Naive thymus-derived CD4-positive, alpha-beta T cell (primary cell): ENCODE measurements at regions not wholly inside any gene's neighbourhood (a gene's known extent, or its start where the extent isn't known, plus 50 kb on each side); places are given as distances from the start of the nearest gene placed in this dataset.
"Not testable (repeated sequence)": the region's sequence is repeated elsewhere in the genome, so short reads cannot be mapped to it uniquely, and the experiment has no call there.

ENCODE experiments used
- ATAC-seq: fragments of 150-1000 bp; cut with Tn5 transposase; 2 replicates; pipeline ENCODE4 v1.10.0; 2021; ENCODE audit warnings: mild to moderate bottlenecking, moderate library complexity
- CTCF ChIA-PET: fragments of 350-600 bp; sonication (Branson Sonifier 250); formaldehyde crosslinking; loops from one replicate; lab custom pipeline; 2021; ENCODE audit warnings: antibody characterized with exemption; lab: Charles Lee
- POLR2A ChIA-PET: fragments of 350-600 bp; sonication (Branson Sonifier 250); formaldehyde crosslinking; loops from one replicate; lab custom pipeline; 2021; ENCODE audit warnings: antibody characterized with exemption, inconsistent platforms; lab: Charles Lee
- DNase-seq, 9 donors: peaks; one replicate each; pipeline versions ENCODE4 v3.0.0 to v3.0.0-alpha.2; 2020 to 2022; ENCODE audit warnings: mixed read lengths in 1 of 9
- H3K27ac ChIP-seq: one replicate; pipeline ENCODE4 v1.7.0; 2013; ENCODE audit warnings: mild to moderate bottlenecking, low read depth, low read length, moderate library complexity
- H3K27me3 ChIP-seq, 2 donors: one replicate each; pipeline ENCODE4 v1.7.0; 2013; ENCODE audit warnings: low read length in 2 of 2, mild to moderate bottlenecking in 2 of 2, moderate library complexity in 2 of 2; ENCODE audit not compliant: control insufficient read depth in 2 of 2, insufficient read depth in 2 of 2
- H3K36me3 ChIP-seq, 3 experiments: 1 replicate in 2 of 3; 2 replicates in 1 of 3; pipeline ENCODE4 v1.7.0; 2013; ENCODE audit warnings: low read length in 3 of 3, mild to moderate bottlenecking in 3 of 3, moderate library complexity in 1 of 3; ENCODE audit not compliant: insufficient read depth in 3 of 3, control insufficient read depth in 2 of 3
- H3K4me1 ChIP-seq, 2 donors: one replicate each; pipeline ENCODE4 v1.7.0; 2013; ENCODE audit warnings: low read length in 2 of 2, mild to moderate bottlenecking in 2 of 2, moderate library complexity in 1 of 2; ENCODE audit not compliant: control insufficient read depth in 2 of 2, insufficient read depth in 2 of 2
- H3K4me3 ChIP-seq: 2 replicates; pipeline ENCODE4 v1.7.0; 2013; ENCODE audit warnings: mild to moderate bottlenecking, low read length
- H3K9me3 ChIP-seq, 3 experiments: 1 replicate in 2 of 3; 2 replicates in 1 of 3; pipeline ENCODE4 v1.7.0; 2013; ENCODE audit warnings: low read length in 3 of 3; ENCODE audit not compliant: control insufficient read depth in 2 of 3
- H3K27ac Mint-ChIP-seq, 9 donors: one replicate each; pipeline ENCODE4 v1.8.0; 2020 to 2022; ENCODE audit warnings: mixed read lengths in 9 of 9, mild to moderate bottlenecking in 8 of 9, moderate library complexity in 5 of 9, inconsistent platforms in 2 of 9
- H3K27me3 Mint-ChIP-seq, 5 donors: one replicate each; pipeline ENCODE4 v1.8.0; 2021 to 2022; ENCODE audit warnings: mixed read lengths in 5 of 5, mild to moderate bottlenecking in 1 of 5
- H3K36me3 Mint-ChIP-seq, 5 donors: one replicate each; pipeline ENCODE4 v1.8.0; 2020 to 2022; ENCODE audit warnings: mixed read lengths in 5 of 5, mild to moderate bottlenecking in 3 of 5, inconsistent platforms in 1 of 5
- H3K4me1 Mint-ChIP-seq, 7 donors: one replicate each; pipeline ENCODE4 v1.8.0; 2020 to 2022; ENCODE audit warnings: mixed read lengths in 7 of 7, mild to moderate bottlenecking in 3 of 7, inconsistent platforms in 1 of 7
- H3K4me3 Mint-ChIP-seq, 10 donors: one replicate each; pipeline ENCODE4 v1.8.0; 2020 to 2022; ENCODE audit warnings: mild to moderate bottlenecking in 10 of 10, mixed read lengths in 10 of 10, moderate library complexity in 6 of 10, inconsistent platforms in 2 of 10
- H3K9me3 Mint-ChIP-seq, 11 donors: one replicate each; pipeline ENCODE4 v1.8.0; 2020 to 2022; ENCODE audit warnings: mixed read lengths in 11 of 11, mild to moderate bottlenecking in 4 of 11, inconsistent platforms in 1 of 11, moderate library complexity in 1 of 11
- intact Hi-C, 2 donors: fragments of 100-400 bp; cut with micrococcal nuclease; formaldehyde crosslinking; loops; one replicate each; pipeline ENCODE4 v1.15.1; 2023

DNA sequence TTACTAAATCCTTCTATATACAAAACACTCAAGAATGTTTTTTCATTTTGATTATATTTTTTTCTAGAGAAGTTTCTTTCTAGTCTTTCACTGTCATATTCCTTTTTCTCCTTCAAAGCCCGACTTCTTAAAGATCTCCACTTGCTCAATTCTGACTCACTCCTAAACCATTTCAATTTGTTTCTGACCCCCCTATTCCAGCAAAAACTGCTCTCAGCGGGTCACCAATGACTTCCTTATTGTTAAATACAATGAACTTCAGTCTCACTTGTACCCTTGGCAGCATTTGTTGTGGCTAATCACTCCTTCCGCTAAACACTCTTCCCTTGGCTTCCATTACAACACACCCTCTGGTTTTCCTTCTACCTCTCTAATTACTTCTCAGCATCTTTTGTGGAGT is 111.1 kb upstream of the RBBP8 start:
- Mint-ChIP-seq H3K4me3 (no peak overlapping the region), H3K27me3 (peaks cover 3 to 19% (median 3%) of the 10 kb centered on the region in 5 donors), H3K36me3 (no peaks in the 10 kb centered on the region), H3K4me1 (no peaks in the 10 kb centered on the region), H3K9me3 (no peaks in the 10 kb centered on the region), H3K27ac (no peak overlapping the region)
- POLR2A ChIA-PET: no interaction called here
- H3K27me3 ChIP-seq: no peaks in the 10 kb centered on the region
- H3K4me3 ChIP-seq: no peak overlapping the region
- no peak for ATAC-seq
- no peaks in the 10 kb centered on the region for H3K9me3 ChIP-seq
- H3K27ac ChIP-seq: no peak overlapping the region
- H3K36me3 ChIP-seq: no peaks in the 10 kb centered on the region
- intact Hi-C loops: no loop called here
- H3K4me1 ChIP-seq: no peaks in the 10 kb centered on the region
- CTCF ChIA-PET: no interaction called here
- no peak for DNase-seq

- Histone ChIP-seq H3K27ac (no peak overlapping the region), H3K36me3 (no peaks in the 10 kb centered on the region), H3K27me3 (no peaks in the 10 kb centered on the region), H3K4me3 (no peak overlapping the region), H3K4me1 (no peaks in the 10 kb centered on the region), H3K9me3 (no peaks in the 10 kb centered on the region)
- Mint-ChIP-seq H3K9me3 (peaks cover 0 to 3% (median 0%) of the 10 kb centered on the region in 11 donors), H3K4me3 (no peak overlapping the region), H3K27ac (no peak overlapping the region), H3K36me3 (no peaks in the 10 kb centered on the region), H3K27me3 (peaks cover 7 to 27% (median 12%) of the 10 kb centered on the region in 5 donors), H3K4me1 (peaks cover 0 to 2% (median 0%) of the 10 kb centered on the region in 7 donors)
- intact Hi-C loops: no loop called here
- CTCF ChIA-PET: no interaction called here
- DNase-seq: no peak
- POLR2A ChIA-PET: no interaction called here
- no peak for ATAC-seq
Measured at GRCh38 chr18:22822841-22823508, 110.2 kb upstream of the RBBP8 start.

DNA sequence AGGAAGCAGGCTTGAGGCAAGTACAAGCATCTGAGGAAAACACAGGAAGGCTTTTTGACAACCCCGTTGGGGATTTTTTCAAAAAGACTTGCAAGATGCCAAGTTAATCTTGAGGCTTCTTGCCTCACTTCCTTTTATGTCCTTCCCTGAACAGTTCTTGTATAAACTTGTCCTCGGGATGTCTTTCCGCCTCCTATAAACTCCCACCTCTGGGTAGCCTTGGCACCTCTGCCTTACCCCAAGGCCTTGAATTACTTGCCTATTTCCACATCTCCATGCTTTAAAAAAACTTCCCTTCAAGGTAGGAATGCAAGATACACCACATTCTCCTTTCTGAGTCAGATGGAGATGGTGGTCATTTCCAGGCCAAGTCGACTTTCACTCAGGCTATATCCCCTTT is 106.4 kb upstream of the RBBP8 start:
- intact Hi-C loops: no loop called here
- no peak for ATAC-seq
- no peak overlapping the region for H3K4me3 ChIP-seq
- Mint-ChIP-seq H3K27ac (no peak overlapping the region), H3K27me3 (peaks cover 14 to 25% (median 22%) of the 10 kb centered on the region in 5 donors), H3K9me3 (peaks cover 0 to 4% (median 0%) of the 10 kb centered on the region in 11 donors), H3K4me3 (no peak overlapping the region), H3K4me1 (peaks cover 0 to 2% (median 0%) of the 10 kb centered on the region in 7 donors), H3K36me3 (no peaks in the 10 kb centered on the region)
- no peaks in the 10 kb centered on the region for H3K9me3 ChIP-seq
- no peak overlapping the region for H3K27ac ChIP-seq
- no peaks in the 10 kb centered on the region for H3K27me3 ChIP-seq
- H3K36me3 ChIP-seq: no peaks in the 10 kb centered on the region
- CTCF ChIA-PET: no interaction called here
- POLR2A ChIA-PET: no interaction called here
- no peaks in the 10 kb centered on the region for H3K4me1 ChIP-seq
- DNase-seq: no peak

DNA sequence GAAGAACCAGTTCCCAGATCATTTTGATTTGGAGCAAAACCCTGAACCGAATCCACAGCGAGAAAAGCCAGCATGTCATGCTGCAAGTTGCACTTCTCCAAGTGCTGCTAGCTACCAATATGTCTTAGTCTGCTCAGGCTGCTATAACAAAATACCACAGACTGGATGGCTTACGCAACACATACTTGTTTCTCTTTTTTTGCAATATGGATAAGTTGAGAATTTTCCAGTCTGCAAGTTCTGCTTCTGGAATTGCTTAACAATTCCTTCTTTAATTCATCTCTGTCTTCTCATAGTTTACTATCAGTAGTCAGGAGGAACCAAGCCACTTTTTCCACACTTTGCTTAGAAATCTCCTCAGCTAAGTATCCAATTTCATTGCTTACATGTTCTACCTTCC is 105.9 kb upstream of the RBBP8 start:
- ChIA-PET POLR2A (no interaction called here), CTCF (no interaction called here)
- no peak for ATAC-seq
- DNase-seq: no peak
- H3K27ac ChIP-seq: no peak overlapping the region
- no peaks in the 10 kb centered on the region for H3K9me3 ChIP-seq
- H3K27me3 ChIP-seq: no peaks in the 10 kb centered on the region
- H3K4me1 ChIP-seq: no peaks in the 10 kb centered on the region
- Mint-ChIP-seq H3K27ac (no peak overlapping the region), H3K4me3 (no peak overlapping the region), H3K27me3 (peaks cover 17 to 25% (median 24%) of the 10 kb centered on the region in 5 donors), H3K36me3 (no peaks in the 10 kb centered on the region), H3K4me1 (peaks cover 0 to 2% (median 0%) of the 10 kb centered on the region in 7 donors), H3K9me3 (peaks cover 0 to 4% (median 0%) of the 10 kb centered on the region in 11 donors)
- H3K36me3 ChIP-seq: no peaks in the 10 kb centered on the region
- intact Hi-C loops: no loop called here
- no peak overlapping the region for H3K4me3 ChIP-seq

DNA sequence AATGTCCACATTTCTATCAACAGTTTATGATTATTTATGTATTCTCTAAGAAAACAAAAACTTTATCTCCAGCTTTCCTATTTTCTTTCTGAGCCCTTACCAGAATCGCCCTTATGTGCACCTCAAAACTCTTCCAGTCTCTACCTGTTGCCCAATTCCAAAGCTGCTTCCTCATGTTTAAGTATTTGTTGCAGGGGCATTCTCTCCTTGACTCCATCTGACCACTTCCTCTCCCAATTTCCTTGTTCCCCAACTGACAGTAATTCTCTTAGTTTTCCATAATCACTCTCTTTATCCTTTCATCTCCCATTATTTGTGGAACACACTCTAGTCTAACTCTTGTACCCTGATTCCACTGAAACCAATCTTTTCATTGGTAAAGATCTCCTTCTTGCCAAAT is 105.4 kb upstream of the RBBP8 start:
- Histone ChIP-seq H3K9me3 (no peaks in the 10 kb centered on the region), H3K4me1 (no peaks in the 10 kb centered on the region), H3K4me3 (no peak overlapping the region), H3K36me3 (no peaks in the 10 kb centered on the region), H3K27me3 (no peaks in the 10 kb centered on the region), H3K27ac (no peak overlapping the region)
- H3K27ac Mint-ChIP-seq: no peak overlapping the region
- H3K27me3 Mint-ChIP-seq: peaks cover 20 to 25% (median 24%) of the 10 kb centered on the region in 5 donors
- no peak for DNase-seq
- POLR2A ChIA-PET: no interaction called here
- H3K4me3 Mint-ChIP-seq: no peak overlapping the region
- peaks cover 0 to 2% (median 0%) of the 10 kb centered on the region in 7 donors for H3K4me1 Mint-ChIP-seq
- intact Hi-C loops: no loop called here
- CTCF ChIA-PET: no interaction called here
- ATAC-seq: no peak
- peaks cover 0 to 4% (median 0%) of the 10 kb centered on the region in 11 donors for H3K9me3 Mint-ChIP-seq
- no peaks in the 10 kb centered on the region for H3K36me3 Mint-ChIP-seq

DNA sequence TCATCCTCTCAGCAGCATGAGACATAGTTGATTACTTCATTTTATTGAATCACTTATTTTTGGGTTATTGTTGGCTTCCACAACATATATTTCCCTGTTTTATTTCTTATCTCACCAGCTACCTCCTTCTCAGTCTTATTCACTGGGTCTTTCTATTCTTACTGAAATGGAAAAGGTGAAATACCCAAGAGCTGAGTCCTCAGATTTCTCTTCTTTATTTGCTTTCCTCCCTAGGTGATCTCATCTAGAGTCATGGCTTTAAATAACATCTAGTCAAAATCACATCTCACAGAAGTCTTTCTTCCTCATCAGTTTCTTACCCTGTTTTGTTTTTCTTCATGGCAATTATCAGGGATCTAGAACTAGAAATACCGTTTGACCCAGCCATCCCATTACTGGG is 105.0 kb upstream of the RBBP8 start:
- Mint-ChIP-seq H3K27me3 (peaks cover 21 to 26% (median 24%) of the 10 kb centered on the region in 5 donors), H3K36me3 (no peaks in the 10 kb centered on the region), H3K4me1 (peaks cover 0 to 2% (median 0%) of the 10 kb centered on the region in 7 donors), H3K9me3 (peaks cover 0 to 4% (median 0%) of the 10 kb centered on the region in 11 donors), H3K4me3 (no peak overlapping the region), H3K27ac (no peak overlapping the region)
- Histone ChIP-seq H3K36me3 (no peaks in the 10 kb centered on the region), H3K9me3 (no peaks in the 10 kb centered on the region), H3K4me3 (no peak overlapping the region), H3K27me3 (no peaks in the 10 kb centered on the region), H3K27ac (no peak overlapping the region), H3K4me1 (no peaks in the 10 kb centered on the region)
- intact Hi-C loops: no loop called here
- ATAC-seq (no peak), DNase-seq (no peak)
- POLR2A ChIA-PET: no interaction called here
- CTCF ChIA-PET: no interaction called here

DNA sequence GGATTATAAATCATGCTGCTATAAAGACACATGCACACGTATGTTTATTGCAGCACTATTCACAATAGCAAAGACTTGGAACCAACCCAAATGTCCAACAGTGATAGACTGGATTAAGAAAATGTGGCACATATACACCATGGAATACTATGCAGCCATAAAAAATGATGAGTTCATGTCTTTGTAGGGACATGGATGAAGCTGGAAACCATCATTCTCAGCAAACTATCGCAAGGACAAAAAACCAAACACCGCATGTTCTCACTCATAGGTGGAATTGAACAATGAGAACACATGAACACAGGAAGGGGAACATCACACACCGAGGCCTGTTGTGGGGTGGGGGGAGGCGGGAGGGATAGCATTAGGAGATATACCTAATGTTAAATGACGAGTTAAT is 104.5 kb upstream of the RBBP8 start:
- intact Hi-C loops, ATAC-seq, H3K4me3 ChIP-seq, POLR2A ChIA-PET, H3K4me3 Mint-ChIP-seq, H3K9me3 ChIP-seq, H3K27me3 ChIP-seq, CTCF ChIA-PET, H3K4me1 Mint-ChIP-seq, DNase-seq, H3K4me1 ChIP-seq, H3K27ac ChIP-seq, H3K9me3 Mint-ChIP-seq, H3K36me3 ChIP-seq, H3K36me3 Mint-ChIP-seq, H3K27ac Mint-ChIP-seq: not testable (repeated sequence)
- H3K27me3 Mint-ChIP-seq: peaks cover 21 to 29% (median 25%) of the 10 kb centered on the region in 5 donors
